Fibroblast of pulmonary artery (primary cell): ENCODE measurements at regions not wholly inside any gene's neighbourhood (a gene's known extent, or its start where the extent isn't known, plus 50 kb on each side); places are given as distances from the start of the nearest gene placed in this dataset.

Experiments used
- DNase-seq: peaks from one replicate; pipeline ENCODE4 v3.0.0-alpha.2; 2010; ENCODE audit warnings: low read depth
- H3K4me3 ChIP-seq: replicated peaks from 2 replicates; pipeline ENCODE4 v1.5.1; 2011; ENCODE audit warnings: low read depth, mild to moderate bottlenecking, control low read depth, low read length, moderate library complexity
- TF ChIP-seq, protein P1 (sequence below): IDR thresholded peaks from 2 replicates; pipeline ENCODE4 v1.5.1; 2011; ENCODE audit warnings: mild to moderate bottlenecking, control low read depth, low read length, inconsistent platforms; ENCODE audit errors: missing control alignments

DNA sequence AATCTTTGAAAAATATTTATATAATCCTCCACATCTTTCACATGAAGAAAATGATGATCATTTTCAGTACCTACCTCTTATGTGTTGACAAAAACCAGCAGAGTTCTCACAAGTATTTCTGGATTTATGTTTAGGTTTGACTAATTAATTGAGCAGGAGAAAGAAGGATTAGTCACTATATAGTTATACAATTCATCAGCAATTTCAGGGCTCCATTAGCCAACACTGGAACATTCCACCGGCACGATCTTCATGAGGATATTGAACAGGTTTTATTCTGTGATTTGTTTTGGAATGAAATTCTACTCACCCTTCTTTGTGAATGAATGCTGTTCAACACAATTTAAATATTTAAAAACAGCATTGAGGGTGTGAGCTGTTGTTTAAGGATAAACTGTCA, 163.2 kb downstream of the SEM1 start:
- TF ChIP-seq, protein P1, sequence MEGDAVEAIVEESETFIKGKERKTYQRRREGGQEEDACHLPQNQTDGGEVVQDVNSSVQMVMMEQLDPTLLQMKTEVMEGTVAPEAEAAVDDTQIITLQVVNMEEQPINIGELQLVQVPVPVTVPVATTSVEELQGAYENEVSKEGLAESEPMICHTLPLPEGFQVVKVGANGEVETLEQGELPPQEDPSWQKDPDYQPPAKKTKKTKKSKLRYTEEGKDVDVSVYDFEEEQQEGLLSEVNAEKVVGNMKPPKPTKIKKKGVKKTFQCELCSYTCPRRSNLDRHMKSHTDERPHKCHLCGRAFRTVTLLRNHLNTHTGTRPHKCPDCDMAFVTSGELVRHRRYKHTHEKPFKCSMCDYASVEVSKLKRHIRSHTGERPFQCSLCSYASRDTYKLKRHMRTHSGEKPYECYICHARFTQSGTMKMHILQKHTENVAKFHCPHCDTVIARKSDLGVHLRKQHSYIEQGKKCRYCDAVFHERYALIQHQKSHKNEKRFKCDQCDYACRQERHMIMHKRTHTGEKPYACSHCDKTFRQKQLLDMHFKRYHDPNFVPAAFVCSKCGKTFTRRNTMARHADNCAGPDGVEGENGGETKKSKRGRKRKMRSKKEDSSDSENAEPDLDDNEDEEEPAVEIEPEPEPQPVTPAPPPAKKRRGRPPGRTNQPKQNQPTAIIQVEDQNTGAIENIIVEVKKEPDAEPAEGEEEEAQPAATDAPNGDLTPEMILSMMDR = no peak
- DNase-seq = no peak

DNA sequence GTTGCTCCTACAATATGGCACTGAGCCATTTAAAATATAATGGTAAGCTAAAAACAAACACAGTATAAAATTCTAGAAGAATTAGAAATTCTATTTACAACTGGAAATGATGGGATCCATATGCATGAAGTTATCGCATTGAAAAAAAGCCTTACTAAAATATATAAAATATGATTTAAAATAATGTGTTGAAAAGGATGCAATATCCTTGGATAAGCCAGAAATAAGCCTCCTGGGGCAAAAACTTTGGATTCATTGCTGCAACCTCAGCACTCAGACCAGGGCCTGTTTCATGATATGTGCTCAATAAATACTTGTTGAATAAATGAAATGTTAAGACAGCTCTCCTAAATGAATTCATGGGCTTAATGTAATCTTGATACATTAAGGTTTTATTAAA, 170.2 kb downstream of the SEM1 start:
- no peak for DNase-seq
- TF ChIP-seq, protein P1 = no peak
- no peak overlapping the region for H3K4me3 ChIP-seq

More for the DNA sequence above, 163.2 kb downstream of the SEM1 start:
- no peak overlapping the region for H3K4me3 ChIP-seq

DNA sequence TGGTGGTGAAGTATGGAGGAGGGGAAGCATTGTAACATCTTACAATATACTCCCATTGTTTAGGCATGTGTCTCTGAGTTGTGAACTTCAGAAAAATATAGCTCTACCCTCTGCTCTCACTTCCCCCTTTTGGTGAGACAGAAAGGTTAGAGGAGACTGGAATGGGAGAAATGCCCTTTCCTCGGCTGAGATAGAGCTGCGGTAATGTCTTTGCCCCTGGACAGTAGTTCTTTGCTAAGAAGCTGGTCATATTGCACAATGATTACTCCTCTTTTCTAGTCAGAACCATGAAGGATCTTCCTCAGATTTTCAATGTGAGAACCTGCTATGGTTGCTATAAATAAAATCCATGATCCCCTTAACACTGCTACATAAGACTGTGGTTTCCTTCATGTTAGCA, 171.0 kb downstream of the SEM1 start:
- no peak overlapping the region for H3K4me3 ChIP-seq
- DNase-seq = no peak
- TF ChIP-seq, protein P1 = no peak

DNA sequence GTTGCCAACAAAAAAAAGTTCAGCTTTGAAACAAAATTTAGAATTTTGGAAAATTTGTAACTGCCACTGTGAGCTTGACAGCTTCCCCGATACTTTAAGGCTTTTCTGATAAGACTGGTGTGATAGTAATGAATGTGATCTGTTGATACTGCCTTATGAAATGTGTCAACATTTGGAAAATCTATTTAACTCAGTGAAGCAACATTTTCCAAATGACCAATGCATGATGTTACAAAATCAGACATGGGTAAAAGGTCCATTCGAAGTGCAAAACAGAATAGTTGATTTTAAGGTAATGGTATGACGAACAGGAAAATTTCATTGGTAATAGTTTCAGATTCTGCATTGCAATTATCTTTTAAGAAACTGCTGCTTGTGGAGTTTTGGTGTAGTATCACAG, 175.4 kb downstream of the SEM1 start:
- no peak for DNase-seq
- TF ChIP-seq, protein P1 = no peak
- H3K4me3 ChIP-seq = no peak overlapping the region

DNA sequence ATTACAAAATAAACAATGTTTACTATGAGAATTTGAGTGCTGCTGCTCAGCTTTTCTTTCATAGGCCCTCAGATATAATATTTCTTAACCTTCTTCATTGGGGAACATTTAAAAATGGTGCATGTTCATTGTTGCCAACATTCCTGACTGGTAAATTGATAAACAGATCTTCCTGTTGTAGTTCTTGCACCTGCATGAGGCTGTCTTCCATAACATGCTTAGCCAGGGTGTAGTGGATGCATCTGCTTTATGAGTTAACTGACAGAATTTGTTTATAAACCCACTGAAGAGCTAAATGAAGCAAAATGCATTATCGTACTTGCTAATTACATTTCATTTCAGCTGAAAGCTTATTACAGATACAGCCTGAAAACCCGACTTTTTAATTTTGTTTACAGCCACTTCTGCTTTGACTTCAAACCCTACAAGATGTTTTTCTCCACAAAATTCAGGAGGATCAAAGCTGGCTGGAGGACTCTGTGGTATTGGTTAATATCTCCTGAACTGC, 177.2 kb downstream of the SEM1 start:
- DNase-seq = no peak
- TF ChIP-seq, protein P1 = no peak
- H3K4me3 ChIP-seq = no peak overlapping the region

DNA sequence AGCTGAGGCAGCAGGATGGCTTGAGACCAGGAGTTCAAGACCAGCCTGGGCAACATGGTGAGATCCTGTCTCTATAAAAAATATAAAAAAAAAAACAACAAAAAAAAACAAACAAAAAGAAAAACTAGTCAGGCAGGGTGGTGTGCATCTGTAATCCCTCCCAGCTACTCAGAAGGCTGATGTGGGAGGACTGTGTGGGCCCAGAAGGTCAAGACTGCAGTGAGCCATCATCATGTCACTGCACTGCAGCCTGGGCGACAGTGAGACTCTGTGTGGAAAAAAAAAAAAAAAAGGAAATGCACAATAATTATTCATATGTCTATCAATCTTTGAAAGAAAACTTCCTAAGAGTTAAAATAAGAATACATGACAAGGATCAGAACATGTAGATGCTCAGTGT, 178.3 kb downstream of the SEM1 start:
- H3K4me3 ChIP-seq = no peak overlapping the region
- DNase-seq = no peak
- TF ChIP-seq, protein P1 = no peak

DNA sequence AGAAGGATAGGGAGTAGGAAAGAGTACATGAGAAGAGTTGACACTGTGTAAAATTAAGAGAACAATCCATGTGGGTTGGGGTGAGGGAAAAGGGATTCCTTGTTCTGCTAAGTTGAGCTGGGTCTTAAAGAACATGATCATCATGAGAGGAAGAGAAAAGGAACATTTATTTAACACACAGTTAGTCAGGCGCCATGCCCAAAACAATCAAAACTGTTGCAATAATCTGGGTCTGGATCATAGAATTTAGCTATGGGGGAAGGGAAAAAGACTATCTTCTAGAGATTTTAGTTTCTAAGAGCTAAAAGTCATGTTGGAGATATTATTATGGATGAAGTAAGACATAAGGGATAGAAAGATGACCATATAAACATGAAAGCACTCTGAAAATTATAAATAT, 178.9 kb downstream of the SEM1 start:
- H3K4me3 ChIP-seq = no peak overlapping the region
- TF ChIP-seq, protein P1 = no peak
- DNase-seq = no peak
